Panc1 (cell line): ENCODE measurements at regions not wholly inside any gene's neighbourhood (a gene's known extent, or its start where the extent isn't known, plus 50 kb on each side); places are given as distances from the start of the nearest gene placed in this dataset.
A peak's percentile ranks its signal among the peaks of the same experiment; 100 is the strongest.

ENCODE experiments used
- ATAC-seq: fragments of 200-7000 bp; cut with Tn5 transposase; 2 replicates; pipeline ENCODE4 v1.9.1; 2020; ENCODE audit warnings: mild to moderate bottlenecking, moderate library complexity
- BruUV-seq: library from RNA; stranded (reverse); fragments of 400-500 nt; replicated peaks from 2 replicates; lab custom pipeline; 2021; lab: Mats Ljungman, UMichigan
- CTCF ChIA-PET: fragments of 300-600 bp; sonication (Branson Sonifier 250); formaldehyde crosslinking; loops from one replicate; lab custom pipeline; 2022; ENCODE audit warnings: antibody characterized with exemption; lab: Charles Lee
- POLR2A ChIA-PET: fragments of 300-600 bp; sonication (Branson Sonifier 250); formaldehyde crosslinking; loops from one replicate; lab custom pipeline; 2022; ENCODE audit warnings: antibody characterized with exemption; lab: Charles Lee
- DNase-seq: peaks from one replicate; pipeline ENCODE4 v3.0.0-alpha.2; 2010; ENCODE audit warnings: low read depth, low spot score
- H3K27ac ChIP-seq: 2 replicates; pipeline ENCODE4 v1.5.1; 2011; ENCODE audit warnings: mild to moderate bottlenecking, low read length, inconsistent platforms
- H3K27me3 ChIP-seq: fragments of 200-500 bp; sonication (Bioruptor generic); 2 replicates; pipeline ENCODE4 v1.6.0; 2014; ENCODE audit warnings: low read length, inconsistent platforms; ENCODE audit not compliant: control insufficient read depth, insufficient read depth
- H3K36me3 ChIP-seq: fragments of 200-500 bp; sonication (Bioruptor generic); 2 replicates; pipeline ENCODE4 v1.5.1; 2014; ENCODE audit warnings: inconsistent platforms, mild to moderate bottlenecking, low read length, moderate library complexity; ENCODE audit not compliant: control insufficient read depth, insufficient read depth
- H3K4me1 ChIP-seq: 2 replicates; pipeline ENCODE4 v1.5.1; 2011; ENCODE audit warnings: inconsistent platforms, mild to moderate bottlenecking, low read length, moderate library complexity; ENCODE audit not compliant: control insufficient read depth, insufficient read depth
- H3K4me3 ChIP-seq, 2 experiments: 2 replicates each; pipeline ENCODE4 v1.5.1; 2011 to 2012; ENCODE audit warnings: low read depth in 2 of 2, low read length in 2 of 2, mild to moderate bottlenecking in 2 of 2, inconsistent platforms in 1 of 2, moderate library complexity in 1 of 2
- H3K9me3 ChIP-seq: fragments of 200-500 bp; sonication (Bioruptor generic); 2 replicates; pipeline ENCODE4 v1.5.1; 2014; ENCODE audit warnings: low read depth, mild to moderate bottlenecking, inconsistent platforms, low read length, moderate library complexity; ENCODE audit not compliant: control insufficient read depth, insufficient read depth
- CTCF ChIP-seq: fragments of 450-650 bp; IDR thresholded peaks from 2 replicates; pipeline ENCODE4 v1.5.1; 2017; ENCODE audit warnings: mild to moderate bottlenecking
- POLR2AphosphoS5 ChIP-seq: IDR thresholded peaks from 2 replicates; pipeline ENCODE4 v1.6.1; 2012; ENCODE audit warnings: mild to moderate bottlenecking, low read depth, low read length, moderate library complexity
- REST ChIP-seq, 2 experiments: IDR thresholded peaks; 2 replicates each; pipeline ENCODE4 v1.6.1; 2011 to 2012; ENCODE audit warnings: low read depth in 2 of 2, control low read depth in 1 of 2, low read length in 1 of 2, mild to moderate bottlenecking in 1 of 2, moderate library complexity in 1 of 2; ENCODE audit not compliant: insufficient read depth in 1 of 2
- SIN3A ChIP-seq: IDR thresholded peaks from 2 replicates; pipeline ENCODE4 v1.6.1; 2012; ENCODE audit warnings: low read depth, mild to moderate bottlenecking, low read length, moderate library complexity, borderline replicate concordance; ENCODE audit not compliant: insufficient read depth
- TCF7L2 ChIP-seq: IDR thresholded peaks from 2 replicates; pipeline ENCODE4 v1.6.1; 2011; ENCODE audit warnings: mild to moderate bottlenecking, low read depth, low read length, inconsistent platforms
- in situ Hi-C: cut with HindIII; loops from 2 replicates; pipeline ENCODE4 v1.10.0; 2016; ENCODE audit warnings: low sequenced_read_pairs, low pct_unique_long_range_greater_than_20kb
- intact Hi-C: fragments of 100-400 bp; cut with micrococcal nuclease; formaldehyde crosslinking; loops from one replicate; pipeline ENCODE4 v1.10.0; 2022; ENCODE audit not compliant: unreplicated experiment

GRCh38 chr13:64640002-64640401 is 2590.1 kb downstream of the PCDH9 start:
- no peaks in the 10 kb centered on the region for H3K4me1 ChIP-seq
- H3K9me3 ChIP-seq, result no peaks in the 10 kb centered on the region
- BruUV-seq, result no TSS peak
- in situ Hi-C loops, result no loop called here
- H3K36me3 ChIP-seq, result no peaks in the 10 kb centered on the region
- intact Hi-C loops, result no loop called here
- no peaks in the 10 kb centered on the region for H3K27me3 ChIP-seq
- DNase-seq, result no peak
- H3K27ac ChIP-seq, result no peak overlapping the region
- TF ChIP-seq CTCF (no peak), TCF7L2 (peak; percentile 72)
- no peak overlapping the region for H3K4me3 ChIP-seq
- ChIA-PET CTCF (no interaction called here), POLR2A (no interaction called here)
- peak; percentile 72; the same call in 1 of the 2 replicates for ATAC-seq

- no peak for TF ChIP-seq POLR2AphosphoS5
- TF ChIP-seq TCF7L2, result no peak
- no peak for TF ChIP-seq CTCF
- no peak for TF ChIP-seq REST (IDR thresholded peaks at IDR 0.05; ENCODE audit: insufficient read depth in 1 of 2, low read depth in 2 of 2, low read length in 1 of 2)
- TF ChIP-seq SIN3A, result no peak
- no peaks in the 10 kb centered on the region for H3K27me3 ChIP-seq
- no peaks in the 10 kb centered on the region for H3K36me3 ChIP-seq
- intact Hi-C loops, result no loop called here
- DNase-seq, result no peak
- CTCF ChIA-PET, result no interaction called here
- POLR2A ChIA-PET, result no interaction called here
- H3K27ac ChIP-seq, result no peak overlapping the region
- no peaks in the 10 kb centered on the region for H3K9me3 ChIP-seq
- no peak for ATAC-seq
- no peak overlapping the region for H3K4me3 ChIP-seq
- in situ Hi-C loops, result no loop called here
- BruUV-seq, result no TSS peak
- no peaks in the 10 kb centered on the region for H3K4me1 ChIP-seq
These were observed 2590.9 kb downstream of the PCDH9 start for GRCh38 chr13:64639206-64639605.
